ENCODE measurements at regions not wholly inside any gene's neighbourhood (a gene's known extent, or its start where the extent isn't known, plus 50 kb on each side); places are given as distances from the start of the nearest gene placed in this dataset.

GRCh38 chr13:97630725-97631124, 196.8 kb downstream of the RAP2A start:
- no peaks in the 10 kb centered on the region for H3K36me3 Mint-ChIP-seq (ENCODE audit: low read depth, unreplicated experiment)
- no peaks in the 10 kb centered on the region for H3K27me3 Mint-ChIP-seq (ENCODE audit: unreplicated experiment)
- H3K4me1 Mint-ChIP-seq (ENCODE audit: unreplicated experiment), result no peaks in the 10 kb centered on the region
- TF ChIP-seq CTCF (IDR thresholded peaks at IDR 0.05; ENCODE audit: unreplicated experiment), result no peak
- no peaks in the 10 kb centered on the region for H3K9me3 Mint-ChIP-seq (ENCODE audit: unreplicated experiment)
- H3K4me3 Mint-ChIP-seq (ENCODE audit: unreplicated experiment), result no peak overlapping the region
- DNase-seq (ENCODE audit: low spot score), result no peak
- H3K27ac Mint-ChIP-seq (ENCODE audit: unreplicated experiment), result no peak overlapping the region

- no peak for TF ChIP-seq CTCF (IDR thresholded peaks at IDR 0.05; ENCODE audit: unreplicated experiment)
- Mint-ChIP-seq H3K4me1 (ENCODE audit: unreplicated experiment) (no peaks in the 10 kb centered on the region), H3K27ac (ENCODE audit: unreplicated experiment) (no peak overlapping the region), H3K27me3 (ENCODE audit: unreplicated experiment) (no peaks in the 10 kb centered on the region), H3K9me3 (ENCODE audit: unreplicated experiment) (no peaks in the 10 kb centered on the region), H3K36me3 (ENCODE audit: low read depth, unreplicated experiment) (no peaks in the 10 kb centered on the region), H3K4me3 (ENCODE audit: unreplicated experiment) (no peak overlapping the region)
- no peak for DNase-seq (ENCODE audit: low spot score)
Observed at GRCh38 chr13:97631158-97631557, 197.2 kb downstream of the RAP2A start.

- no peaks in the 10 kb centered on the region for H3K9me3 Mint-ChIP-seq (ENCODE audit: unreplicated experiment)
- no peaks in the 10 kb centered on the region for H3K4me1 Mint-ChIP-seq (ENCODE audit: unreplicated experiment)
- H3K27ac Mint-ChIP-seq (ENCODE audit: unreplicated experiment), result no peak overlapping the region
Observed at GRCh38 chr13:97639236-97639635, 205.3 kb downstream of the RAP2A start.

GRCh38 chr13:97640268-97640667, 206.3 kb downstream of the RAP2A start:
- TF ChIP-seq CTCF (IDR thresholded peaks at IDR 0.05; ENCODE audit: unreplicated experiment), result no peak
- H3K36me3 Mint-ChIP-seq (ENCODE audit: low read depth, unreplicated experiment), result no peaks in the 10 kb centered on the region
- no peaks in the 10 kb centered on the region for H3K4me1 Mint-ChIP-seq (ENCODE audit: unreplicated experiment)

More at GRCh38 chr13:97639236-97639635, 205.3 kb downstream of the RAP2A start:
- Mint-ChIP-seq H3K36me3 (ENCODE audit: low read depth, unreplicated experiment) (no peaks in the 10 kb centered on the region), H3K4me3 (ENCODE audit: unreplicated experiment) (no peak overlapping the region), H3K27me3 (ENCODE audit: unreplicated experiment) (no peaks in the 10 kb centered on the region)
- no peak for DNase-seq (ENCODE audit: low spot score)
- no peak for TF ChIP-seq CTCF (IDR thresholded peaks at IDR 0.05; ENCODE audit: unreplicated experiment)

GRCh38 chr13:97648171-97648880, 214.4 kb downstream of the RAP2A start:
- Mint-ChIP-seq H3K36me3 (ENCODE audit: low read depth, unreplicated experiment) (no peaks in the 10 kb centered on the region), H3K4me1 (ENCODE audit: unreplicated experiment) (no peaks in the 10 kb centered on the region), H3K4me3 (ENCODE audit: unreplicated experiment) (no peak overlapping the region), H3K9me3 (ENCODE audit: unreplicated experiment) (no peaks in the 10 kb centered on the region), H3K27me3 (ENCODE audit: unreplicated experiment) (no peaks in the 10 kb centered on the region), H3K27ac (ENCODE audit: unreplicated experiment) (no peak overlapping the region)
- TF ChIP-seq CTCF (IDR thresholded peaks at IDR 0.05; ENCODE audit: unreplicated experiment), result no peak
- no peak for DNase-seq (ENCODE audit: low spot score)

More at GRCh38 chr13:97640268-97640667, 206.3 kb downstream of the RAP2A start:
- Mint-ChIP-seq H3K27me3 (ENCODE audit: unreplicated experiment) (no peaks in the 10 kb centered on the region), H3K27ac (ENCODE audit: unreplicated experiment) (no peak overlapping the region), H3K9me3 (ENCODE audit: unreplicated experiment) (no peaks in the 10 kb centered on the region), H3K4me3 (ENCODE audit: unreplicated experiment) (no peak overlapping the region)
- DNase-seq (ENCODE audit: low spot score), result no peak

Data from endothelial cell (in vitro differentiated cells).